ENCODE measurements at regions not wholly inside any gene's neighbourhood (a gene's known extent, or its start where the extent isn't known, plus 50 kb on each side); places are given as distances from the start of the nearest gene placed in this dataset.

DNA sequence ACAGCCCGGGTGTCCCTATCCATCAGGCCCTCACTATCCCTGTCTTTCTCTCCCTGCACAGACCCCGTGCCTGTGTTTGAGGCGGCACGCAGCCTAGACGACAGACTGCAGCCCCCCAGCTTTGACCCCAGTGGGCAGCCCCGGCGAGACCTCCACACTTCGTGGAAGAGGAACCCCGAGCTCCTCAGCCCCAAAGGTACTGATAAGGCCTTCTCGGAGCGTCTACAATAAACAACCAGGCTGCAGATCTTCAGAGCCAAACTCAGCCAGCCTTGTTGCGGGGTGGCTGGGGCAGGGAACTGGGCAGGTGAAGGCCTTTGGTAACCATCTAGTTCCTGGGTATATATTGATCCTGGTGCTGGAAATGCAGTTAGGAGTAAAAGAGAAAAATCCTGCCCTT, 77.5 kb downstream of the PHETA1 start:
- H3K4me3 ChIP-seq (ENCODE audit: low read length) = no peak overlapping the region
- no peaks in the 10 kb centered on the region for H3K9me3 ChIP-seq (replicated peaks; ENCODE audit: low read length)
- no peak overlapping the region for H3K9ac ChIP-seq (ENCODE audit: low read depth, low read length)
- H3K27me3 ChIP-seq (ENCODE audit: control insufficient read depth, insufficient read depth, low read length) = no peaks in the 10 kb centered on the region
- H3K36me3 ChIP-seq (ENCODE audit: insufficient read depth, low read length) = no peaks in the 10 kb centered on the region
- no peak overlapping the region for H3K4me2 ChIP-seq (ENCODE audit: low read length)
- H3K4me1 ChIP-seq (ENCODE audit: control insufficient read depth, insufficient read depth, low read length) = no peaks in the 10 kb centered on the region

DNA sequence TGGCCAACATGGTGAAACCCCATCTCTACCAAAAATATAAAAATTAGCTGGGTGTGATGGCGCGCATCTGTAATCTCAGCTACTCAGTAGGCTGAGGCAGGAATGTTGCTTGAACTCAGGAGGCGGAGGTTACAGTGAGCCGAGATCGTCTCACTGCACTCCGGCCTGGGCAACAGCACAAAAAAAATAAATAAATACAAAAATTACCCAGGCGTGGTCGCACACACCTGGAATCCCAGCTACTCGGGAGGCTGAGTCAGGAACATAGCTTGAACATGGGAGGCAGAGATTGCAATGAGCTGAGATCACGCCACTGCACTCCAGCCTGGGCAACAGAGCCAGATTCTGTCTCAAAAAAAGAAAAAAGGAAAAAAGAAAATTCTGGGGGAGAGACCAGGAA, 80.1 kb downstream of the PHETA1 start:
- no peak overlapping the region for H3K4me2 ChIP-seq (ENCODE audit: low read length)
- no peaks in the 10 kb centered on the region for H3K9me3 ChIP-seq (replicated peaks; ENCODE audit: low read length)
- peaks cover 13% of the 10 kb centered on the region for H3K27me3 ChIP-seq (ENCODE audit: control insufficient read depth, insufficient read depth, low read length)
- no peaks in the 10 kb centered on the region for H3K36me3 ChIP-seq (ENCODE audit: insufficient read depth, low read length)
- no peaks in the 10 kb centered on the region for H3K4me1 ChIP-seq (ENCODE audit: control insufficient read depth, insufficient read depth, low read length)
- no peak overlapping the region for H3K4me3 ChIP-seq (ENCODE audit: low read length)
- H3K9ac ChIP-seq (ENCODE audit: low read depth, low read length) = no peak overlapping the region

DNA sequence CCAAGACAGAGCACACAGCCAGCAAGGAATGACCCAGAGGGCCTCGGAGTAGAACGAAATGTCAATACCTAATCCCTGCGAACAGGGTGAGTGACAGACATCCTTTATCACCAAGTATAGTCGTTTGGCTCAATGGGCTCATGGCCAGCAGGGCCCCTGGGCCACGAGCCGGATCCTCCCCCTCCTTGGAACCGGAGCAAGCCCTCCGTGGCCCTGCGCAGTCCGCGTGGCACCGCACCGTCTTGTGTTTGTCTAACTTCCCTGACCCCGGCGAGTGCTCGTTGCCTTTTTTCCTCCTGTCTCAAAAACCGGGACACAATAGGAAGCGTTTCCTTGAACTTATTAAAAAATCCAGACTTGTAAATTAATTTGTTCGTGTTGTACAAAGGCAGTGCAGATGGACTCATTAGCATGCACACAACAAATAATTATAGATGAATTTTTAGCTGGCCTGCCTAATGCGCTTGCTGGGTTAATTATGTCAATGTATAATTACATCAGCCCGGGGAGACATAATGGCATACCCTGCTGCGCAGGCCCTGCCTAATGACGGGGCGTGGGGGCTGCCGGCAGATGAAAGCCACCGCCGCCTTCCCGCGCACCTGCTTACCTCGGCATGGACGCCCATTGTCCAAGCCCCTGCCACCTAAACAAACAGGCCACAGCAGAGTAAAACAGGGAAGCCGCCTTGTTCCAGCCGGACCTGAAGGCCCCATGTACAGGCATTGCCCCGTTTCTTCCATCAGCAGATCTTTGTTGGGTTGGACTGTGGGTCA, 81.6 kb downstream of the PHETA1 start:
- Histone ChIP-seq H3K27me3 (ENCODE audit: control insufficient read depth, insufficient read depth, low read length) (peaks cover 13% of the 10 kb centered on the region), H3K9me3 (replicated peaks; ENCODE audit: low read length) (no peaks in the 10 kb centered on the region), H3K9ac (ENCODE audit: low read depth, low read length) (no peak overlapping the region), H3K36me3 (ENCODE audit: insufficient read depth, low read length) (no peaks in the 10 kb centered on the region), H3K4me2 (ENCODE audit: low read length) (no peak overlapping the region), H3K4me1 (ENCODE audit: control insufficient read depth, insufficient read depth, low read length) (no peaks in the 10 kb centered on the region), H3K4me3 (ENCODE audit: low read length) (no peak overlapping the region)

DNA sequence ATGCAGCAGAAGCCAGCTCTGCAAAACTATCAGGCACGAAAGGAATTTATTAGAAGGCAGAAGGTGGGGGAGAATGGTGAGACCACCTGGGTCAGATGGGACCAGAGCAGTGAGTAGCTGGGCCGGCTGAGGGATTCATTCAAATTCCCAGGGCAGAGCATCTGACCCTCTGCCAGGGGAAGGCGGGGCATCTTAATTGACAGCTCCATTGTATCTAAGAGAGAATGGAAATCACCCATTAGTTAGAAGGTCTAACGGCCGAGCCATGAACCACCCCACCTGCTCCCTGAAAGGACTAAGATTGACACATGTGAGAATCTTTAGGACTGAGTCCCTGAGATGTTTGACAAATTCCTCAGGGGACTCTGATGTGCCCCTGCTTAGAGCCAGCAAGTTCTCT, 83.7 kb downstream of the PHETA1 start:
- Histone ChIP-seq H3K4me2 (ENCODE audit: low read length) (no peak overlapping the region), H3K4me3 (ENCODE audit: low read length) (no peak overlapping the region), H3K4me1 (ENCODE audit: control insufficient read depth, insufficient read depth, low read length) (no peaks in the 10 kb centered on the region), H3K27me3 (ENCODE audit: control insufficient read depth, insufficient read depth, low read length) (peaks cover 13% of the 10 kb centered on the region), H3K9ac (ENCODE audit: low read depth, low read length) (no peak overlapping the region), H3K9me3 (replicated peaks; ENCODE audit: low read length) (peaks cover 5% of the 10 kb centered on the region), H3K36me3 (ENCODE audit: insufficient read depth, low read length) (no peaks in the 10 kb centered on the region)

DNA sequence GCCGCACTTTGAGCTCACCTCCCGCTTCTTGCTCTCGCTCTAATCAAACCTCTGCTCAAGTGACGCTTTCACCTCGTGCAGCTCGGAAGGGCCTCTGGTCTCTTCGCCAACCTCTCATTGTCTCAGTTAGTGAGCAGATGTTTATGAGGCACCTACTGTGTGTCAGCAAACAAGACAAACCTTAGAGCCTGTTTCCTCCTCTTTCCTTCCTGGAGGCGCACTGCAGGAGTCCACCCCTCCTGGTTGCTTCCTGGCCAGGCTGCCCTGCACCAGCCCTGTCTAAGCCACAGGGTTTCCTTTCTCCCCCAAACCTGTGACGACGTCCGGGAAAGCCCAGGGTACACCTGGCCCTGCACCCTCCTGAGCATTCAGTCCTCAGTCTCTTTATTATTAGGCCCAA, 84.2 kb downstream of the PHETA1 start:
- peaks cover 5% of the 10 kb centered on the region for H3K9me3 ChIP-seq (replicated peaks; ENCODE audit: low read length)
- no peak overlapping the region for H3K4me2 ChIP-seq (ENCODE audit: low read length)
- H3K4me3 ChIP-seq (ENCODE audit: low read length) = no peak overlapping the region
- H3K27me3 ChIP-seq (ENCODE audit: control insufficient read depth, insufficient read depth, low read length) = peaks cover 13% of the 10 kb centered on the region
- H3K9ac ChIP-seq (ENCODE audit: low read depth, low read length) = no peak overlapping the region
- H3K4me1 ChIP-seq (ENCODE audit: control insufficient read depth, insufficient read depth, low read length) = no peaks in the 10 kb centered on the region
- no peaks in the 10 kb centered on the region for H3K36me3 ChIP-seq (ENCODE audit: insufficient read depth, low read length)

DNA sequence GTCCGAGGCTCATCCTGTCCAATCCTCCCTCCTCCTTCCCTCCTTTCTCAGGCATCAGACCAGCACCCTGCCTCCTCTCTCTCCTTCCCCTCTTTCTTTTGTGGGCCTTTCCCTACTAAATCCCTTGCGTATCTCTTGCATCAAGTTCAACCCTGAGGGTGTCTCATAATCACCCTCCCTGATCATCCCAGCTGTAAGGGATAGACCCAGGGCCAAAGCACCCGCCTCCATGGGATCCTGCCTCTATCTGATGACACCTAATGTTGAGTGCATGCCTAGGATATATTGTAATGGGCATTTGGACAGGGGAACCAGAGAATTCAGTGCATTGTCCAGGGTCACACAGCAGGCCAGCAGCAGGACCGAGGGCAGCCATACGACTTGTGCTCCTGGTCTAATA, 84.9 kb downstream of the PHETA1 start:
- Histone ChIP-seq H3K36me3 (ENCODE audit: insufficient read depth, low read length) (no peaks in the 10 kb centered on the region), H3K4me2 (ENCODE audit: low read length) (no peak overlapping the region), H3K4me1 (ENCODE audit: control insufficient read depth, insufficient read depth, low read length) (no peaks in the 10 kb centered on the region), H3K27me3 (ENCODE audit: control insufficient read depth, insufficient read depth, low read length) (peaks cover 13% of the 10 kb centered on the region), H3K9me3 (replicated peaks; ENCODE audit: low read length) (peaks cover 5% of the 10 kb centered on the region), H3K9ac (ENCODE audit: low read depth, low read length) (no peak overlapping the region), H3K4me3 (ENCODE audit: low read length) (no peak overlapping the region)

DNA sequence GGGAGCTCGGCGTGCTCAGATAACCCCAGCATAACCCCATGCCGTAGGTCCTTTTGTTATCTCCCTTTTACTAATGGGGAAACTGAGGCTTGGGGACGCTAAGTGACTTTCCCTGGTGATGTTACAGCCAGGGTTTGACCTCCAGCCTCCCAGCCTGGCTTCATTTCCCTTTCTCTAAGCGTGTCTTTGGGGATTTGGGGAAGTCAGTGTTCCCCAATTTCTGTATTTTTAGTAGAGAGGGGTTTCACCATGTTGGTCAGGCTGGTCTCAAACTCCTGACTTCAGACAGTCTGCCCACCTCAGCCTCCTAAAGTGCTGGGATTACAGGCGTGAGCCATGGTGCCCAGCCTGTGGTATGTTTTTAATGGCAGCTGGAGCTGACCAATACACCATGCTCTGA, 85.4 kb downstream of the PHETA1 start:
- Histone ChIP-seq H3K4me1 (ENCODE audit: control insufficient read depth, insufficient read depth, low read length) (no peaks in the 10 kb centered on the region), H3K27me3 (ENCODE audit: control insufficient read depth, insufficient read depth, low read length) (peaks cover 16% of the 10 kb centered on the region), H3K9ac (ENCODE audit: low read depth, low read length) (no peak overlapping the region), H3K4me2 (ENCODE audit: low read length) (no peak overlapping the region), H3K4me3 (ENCODE audit: low read length) (no peak overlapping the region), H3K36me3 (ENCODE audit: insufficient read depth, low read length) (no peaks in the 10 kb centered on the region), H3K9me3 (replicated peaks; ENCODE audit: low read length) (peaks cover 5% of the 10 kb centered on the region)

DNA sequence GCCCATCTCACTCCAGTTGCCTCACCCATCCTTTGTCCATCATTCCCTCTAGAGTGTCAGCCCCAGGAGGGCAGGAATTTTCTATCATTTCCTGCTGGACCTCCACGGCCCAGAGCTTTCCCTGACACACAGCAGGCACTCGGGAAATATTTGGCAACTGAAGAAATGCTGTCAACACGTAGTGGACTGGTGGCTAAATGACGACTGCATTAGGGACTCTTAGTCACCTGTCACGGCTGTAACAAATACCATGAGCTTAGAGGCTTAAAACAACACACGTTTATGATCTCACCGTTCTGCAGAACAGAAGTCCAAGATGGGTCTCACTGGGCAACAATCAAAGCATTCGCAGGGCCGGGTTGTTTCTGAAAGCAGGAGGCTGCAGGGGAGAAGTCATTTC, 91.3 kb downstream of the PHETA1 start:
- Histone ChIP-seq H3K27me3 (ENCODE audit: control insufficient read depth, insufficient read depth, low read length) (peaks cover 23% of the 10 kb centered on the region), H3K9me3 (replicated peaks; ENCODE audit: low read length) (peaks cover 5% of the 10 kb centered on the region), H3K9ac (ENCODE audit: low read depth, low read length) (no peak overlapping the region), H3K4me2 (ENCODE audit: low read length) (no peak overlapping the region), H3K36me3 (ENCODE audit: insufficient read depth, low read length) (no peaks in the 10 kb centered on the region), H3K4me1 (ENCODE audit: control insufficient read depth, insufficient read depth, low read length) (no peaks in the 10 kb centered on the region), H3K4me3 (ENCODE audit: low read length) (no peak overlapping the region)

DNA sequence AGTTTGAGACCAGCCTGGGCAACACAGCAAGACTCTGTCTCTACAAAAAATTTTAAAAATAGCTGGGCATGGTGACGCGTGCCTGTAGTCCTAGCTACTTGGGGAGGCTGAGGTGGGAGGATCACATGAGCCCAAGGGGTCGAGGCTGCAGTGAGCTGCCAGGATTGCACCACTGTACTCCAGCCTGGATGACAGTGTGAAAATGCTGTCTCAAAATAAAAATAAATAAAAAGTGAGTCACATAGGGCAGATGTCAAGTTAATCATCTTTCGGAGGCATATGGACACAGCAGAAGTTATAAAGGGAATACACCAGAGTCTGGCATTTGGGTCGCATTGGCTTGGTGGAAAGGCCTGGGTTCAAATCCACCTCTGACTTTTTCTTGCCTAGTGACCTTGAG, 92.7 kb downstream of the PHETA1 start:
- Histone ChIP-seq H3K9ac (ENCODE audit: low read depth, low read length) (no peak overlapping the region), H3K36me3 (ENCODE audit: insufficient read depth, low read length) (no peaks in the 10 kb centered on the region), H3K4me2 (ENCODE audit: low read length) (no peak overlapping the region), H3K27me3 (ENCODE audit: control insufficient read depth, insufficient read depth, low read length) (peaks cover 30% of the 10 kb centered on the region), H3K9me3 (replicated peaks; ENCODE audit: low read length) (peaks cover 5% of the 10 kb centered on the region), H3K4me3 (ENCODE audit: low read length) (no peak overlapping the region), H3K4me1 (ENCODE audit: control insufficient read depth, insufficient read depth, low read length) (no peaks in the 10 kb centered on the region)

DNA sequence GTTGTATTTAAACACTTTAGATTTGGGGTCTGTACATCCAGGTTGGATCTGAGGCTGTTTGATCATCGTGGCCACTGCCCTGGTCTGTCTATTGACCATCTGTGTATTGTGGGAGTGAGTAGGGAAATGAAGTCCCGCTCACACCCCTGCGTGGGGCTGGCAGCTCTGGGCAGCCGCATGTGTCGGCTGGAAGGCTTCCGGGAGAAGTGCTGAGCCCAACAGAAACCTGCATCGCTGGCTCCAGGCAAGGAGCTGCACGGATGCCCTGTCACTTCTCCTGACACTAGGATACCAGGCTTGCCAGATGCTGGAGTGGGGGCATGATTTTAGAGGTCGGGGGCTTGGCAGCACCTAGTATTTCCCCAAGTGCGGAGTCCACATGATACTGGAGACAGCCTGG, 93.6 kb downstream of the PHETA1 start:
- H3K27me3 ChIP-seq (ENCODE audit: control insufficient read depth, insufficient read depth, low read length) = peaks cover 39% of the 10 kb centered on the region
- no peak overlapping the region for H3K4me2 ChIP-seq (ENCODE audit: low read length)
- H3K4me1 ChIP-seq (ENCODE audit: control insufficient read depth, insufficient read depth, low read length) = peaks cover under 1% of the 10 kb centered on the region
- H3K9ac ChIP-seq (ENCODE audit: low read depth, low read length) = no peak overlapping the region
- H3K4me3 ChIP-seq (ENCODE audit: low read length) = no peak overlapping the region
- no peaks in the 10 kb centered on the region for H3K36me3 ChIP-seq (ENCODE audit: insufficient read depth, low read length)
- no peaks in the 10 kb centered on the region for H3K9me3 ChIP-seq (replicated peaks; ENCODE audit: low read length)

DNA sequence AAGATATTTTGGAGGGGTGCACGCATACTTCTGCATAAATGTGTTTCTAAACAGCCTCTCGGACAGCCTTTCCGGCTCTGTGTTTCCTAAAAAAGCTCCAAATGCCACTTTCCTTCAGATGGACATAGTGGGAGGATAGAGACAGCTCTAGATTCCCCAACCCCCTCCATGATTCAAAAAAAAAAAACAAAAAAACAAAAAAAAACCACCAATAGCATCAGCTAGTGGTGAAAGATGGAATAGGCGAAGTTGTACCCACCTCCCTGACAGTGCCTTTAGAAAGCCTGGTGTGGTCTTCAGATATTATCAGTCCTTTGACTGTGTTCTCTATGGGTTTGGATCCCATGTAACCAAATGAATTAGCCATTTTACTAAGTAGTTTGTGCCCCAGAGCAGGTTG, 94.1 kb downstream of the PHETA1 start:
- peaks cover 44% of the 10 kb centered on the region for H3K27me3 ChIP-seq (ENCODE audit: control insufficient read depth, insufficient read depth, low read length)
- H3K36me3 ChIP-seq (ENCODE audit: insufficient read depth, low read length) = no peaks in the 10 kb centered on the region
- H3K4me2 ChIP-seq (ENCODE audit: low read length) = no peak overlapping the region
- no peak overlapping the region for H3K9ac ChIP-seq (ENCODE audit: low read depth, low read length)
- no peak overlapping the region for H3K4me3 ChIP-seq (ENCODE audit: low read length)
- H3K4me1 ChIP-seq (ENCODE audit: control insufficient read depth, insufficient read depth, low read length) = peaks cover 3% of the 10 kb centered on the region
- H3K9me3 ChIP-seq (replicated peaks; ENCODE audit: low read length) = no peaks in the 10 kb centered on the region

DNA sequence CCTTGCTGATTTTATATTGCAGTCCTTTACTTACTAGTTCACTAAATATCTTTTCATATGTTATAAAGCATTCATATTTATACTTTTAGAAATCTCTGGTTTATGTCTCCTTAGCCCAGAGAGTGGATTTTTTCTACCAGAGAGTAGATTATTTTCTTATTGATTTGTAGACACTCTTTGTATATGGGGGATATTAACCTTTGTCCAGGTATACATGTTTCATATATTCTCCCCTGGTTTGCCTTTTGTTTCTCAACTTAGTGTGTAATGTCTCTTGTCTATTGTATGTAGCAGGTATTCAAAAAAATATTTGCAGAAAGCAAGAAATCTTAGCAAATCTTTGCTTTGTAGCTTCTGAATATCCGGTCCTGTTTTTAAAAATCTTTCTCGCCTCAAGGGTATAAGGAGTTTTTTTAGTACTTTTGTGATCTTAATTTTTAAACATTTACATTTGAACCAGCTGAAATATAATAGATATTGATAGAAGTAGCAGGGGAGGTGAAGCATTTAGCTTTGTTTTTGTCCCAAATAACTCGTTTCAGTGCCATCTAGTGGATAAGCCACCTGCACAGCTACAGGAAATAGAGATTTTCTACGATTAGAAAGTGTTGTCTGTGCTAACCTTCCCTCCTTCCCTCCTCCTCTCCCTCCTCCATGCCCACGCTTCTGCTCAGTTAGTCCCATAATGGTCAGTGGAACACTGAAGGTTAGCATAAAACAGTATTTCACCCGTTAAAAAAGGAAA, 97.0 kb downstream of the PHETA1 start:
- Histone ChIP-seq H3K4me1 (ENCODE audit: control insufficient read depth, insufficient read depth, low read length) (peaks cover 3% of the 10 kb centered on the region), H3K9ac (ENCODE audit: low read depth, low read length) (no peak overlapping the region), H3K4me2 (ENCODE audit: low read length) (no peak overlapping the region), H3K27me3 (ENCODE audit: control insufficient read depth, insufficient read depth, low read length) (peaks cover 56% of the 10 kb centered on the region), H3K36me3 (ENCODE audit: insufficient read depth, low read length) (no peaks in the 10 kb centered on the region), H3K9me3 (replicated peaks; ENCODE audit: low read length) (no peaks in the 10 kb centered on the region), H3K4me3 (ENCODE audit: low read length) (no peak overlapping the region)
